ENCODE measurements at regions not wholly inside any gene's neighbourhood (a gene's known extent, or its start where the extent isn't known, plus 50 kb on each side); places are given as distances from the start of the nearest gene placed in this dataset.

GRCh38 chr13:85379991-85380390 lies 419.2 kb downstream of the SLITRK6 start:
- Histone ChIP-seq H3K27me3 (no peaks in the 10 kb centered on the region), H3K27ac (no peak overlapping the region), H3K9me3 (no peaks in the 10 kb centered on the region), H3K36me3 (no peaks in the 10 kb centered on the region), H3K4me3 (no peak overlapping the region), H3K4me1 (no peaks in the 10 kb centered on the region)
- TF ChIP-seq CTCF (IDR thresholded peaks at IDR 0.05) (no peak), POLR2A (IDR thresholded peaks at IDR 0.05) (no peak), EP300 (IDR thresholded peaks at IDR 0.05) (no peak)
- DNase-seq (ENCODE audit: low spot score in 2 of 2), result no peak
- 70 to 93% methylated on average over 1 of the region's 1 CpG for WGBS, 2 donors

- Histone ChIP-seq H3K36me3 (no peaks in the 10 kb centered on the region), H3K4me3 (no peak overlapping the region), H3K4me1 (no peaks in the 10 kb centered on the region), H3K27me3 (no peaks in the 10 kb centered on the region), H3K9me3 (no peaks in the 10 kb centered on the region), H3K27ac (no peak overlapping the region)
- 36 to 50% methylated on average over 3 of the region's 3 CpGs for WGBS, 2 donors
- TF ChIP-seq CTCF (IDR thresholded peaks at IDR 0.05) (no peak), EP300 (IDR thresholded peaks at IDR 0.05) (no peak), POLR2A (IDR thresholded peaks at IDR 0.05) (no peak)
- DNase-seq (ENCODE audit: low spot score in 2 of 2), result no peak
Measured at GRCh38 chr13:85379433-85379832, 419.8 kb downstream of the SLITRK6 start.

GRCh38 chr13:85377783-85378182 lies 421.4 kb downstream of the SLITRK6 start:
- DNase-seq (ENCODE audit: low spot score in 2 of 2), result no peak
- no peaks in the 10 kb centered on the region for H3K36me3 ChIP-seq
- H3K4me3 ChIP-seq, result no peak overlapping the region
- H3K4me1 ChIP-seq, result no peaks in the 10 kb centered on the region
- H3K9me3 ChIP-seq, result no peaks in the 10 kb centered on the region
- no peak overlapping the region for H3K27ac ChIP-seq
- TF ChIP-seq POLR2A (IDR thresholded peaks at IDR 0.05) (no peak), EP300 (IDR thresholded peaks at IDR 0.05) (no peak), CTCF (IDR thresholded peaks at IDR 0.05) (no peak)
- WGBS, 2 donors, result 61 to 88% methylated on average over 2 of the region's 2 CpGs
- no peaks in the 10 kb centered on the region for H3K27me3 ChIP-seq

GRCh38 chr13:85373322-85373721 lies 425.9 kb downstream of the SLITRK6 start:
- Histone ChIP-seq H3K4me3 (no peak overlapping the region), H3K4me1 (no peaks in the 10 kb centered on the region)
- 77 to 82% methylated on average over 3 of the region's 3 CpGs for WGBS, 2 donors

GRCh38 chr13:85371254-85371653 lies 428.0 kb downstream of the SLITRK6 start:
- no peaks in the 10 kb centered on the region for H3K27me3 ChIP-seq
- H3K4me1 ChIP-seq, result no peaks in the 10 kb centered on the region
- no peaks in the 10 kb centered on the region for H3K36me3 ChIP-seq
- no peak overlapping the region for H3K27ac ChIP-seq
- TF ChIP-seq CTCF (IDR thresholded peaks at IDR 0.05) (no peak), POLR2A (IDR thresholded peaks at IDR 0.05) (no peak), EP300 (IDR thresholded peaks at IDR 0.05) (no peak)
- DNase-seq (ENCODE audit: low spot score in 2 of 2), result no peak
- no peaks in the 10 kb centered on the region for H3K9me3 ChIP-seq
- no peak overlapping the region for H3K4me3 ChIP-seq

More at GRCh38 chr13:85373322-85373721, 425.9 kb downstream of the SLITRK6 start:
- Histone ChIP-seq H3K9me3 (no peaks in the 10 kb centered on the region), H3K27ac (no peak overlapping the region), H3K27me3 (no peaks in the 10 kb centered on the region), H3K36me3 (no peaks in the 10 kb centered on the region)
- no peak for DNase-seq (ENCODE audit: low spot score in 2 of 2)
- TF ChIP-seq EP300 (IDR thresholded peaks at IDR 0.05) (no peak), CTCF (IDR thresholded peaks at IDR 0.05) (no peak), POLR2A (IDR thresholded peaks at IDR 0.05) (no peak)

Measured in tibial nerve (tissue), 4 donors.